MCF 10A (cell line): ENCODE measurements at regions not wholly inside any gene's neighbourhood (a gene's known extent, or its start where the extent isn't known, plus 50 kb on each side); places are given as distances from the start of the nearest gene placed in this dataset.
A peak's percentile ranks its signal among the peaks of the same experiment; 100 is the strongest.

ENCODE experiments used
- BruUV-seq: library from RNA; stranded (reverse); fragments of 400-500 nt; replicated peaks from 2 replicates; lab custom pipeline; 2021; lab: Mats Ljungman, UMichigan
- CTCF ChIA-PET: fragments of 300-600 bp; sonication (Branson Sonifier 250); formaldehyde crosslinking; extraction: SDS; loops from one replicate; lab custom pipeline; 2021; ENCODE audit warnings: antibody characterized with exemption, inconsistent platforms; lab: Yijun Ruan, JAX
- POLR2A ChIA-PET: fragments of 300-600, 350-650 bp; sonication (Branson Sonifier 250); formaldehyde crosslinking; extraction: SDS; loops from one replicate; lab custom pipeline; 2020; ENCODE audit warnings: antibody characterized with exemption, inconsistent platforms; lab: Yijun Ruan, JAX
- DNase-seq: peaks from one replicate; pipeline ENCODE4 v3.0.0-alpha.2; 2018; ENCODE audit not compliant: unreplicated experiment
- H3K27ac Mint-ChIP-seq: one replicate; pipeline ENCODE4 v1.8.0; 2022; ENCODE audit warnings: mild to moderate bottlenecking, low read depth, mixed read lengths; ENCODE audit not compliant: unreplicated experiment
- H3K27me3 Mint-ChIP-seq: one replicate; pipeline ENCODE4 v1.8.0; 2022; ENCODE audit warnings: mixed read lengths; ENCODE audit not compliant: insufficient read depth, unreplicated experiment
- H3K36me3 Mint-ChIP-seq: one replicate; pipeline ENCODE4 v1.8.0; 2022; ENCODE audit warnings: mild to moderate bottlenecking, moderate library complexity, mixed read lengths; ENCODE audit not compliant: insufficient read depth, unreplicated experiment
- H3K4me1 Mint-ChIP-seq: one replicate; pipeline ENCODE4 v1.8.0; 2022; ENCODE audit warnings: mixed read lengths; ENCODE audit not compliant: insufficient read depth, unreplicated experiment
- H3K4me3 Mint-ChIP-seq: one replicate; pipeline ENCODE4 v1.8.0; 2022; ENCODE audit warnings: mild to moderate bottlenecking, moderate library complexity, mixed read lengths; ENCODE audit not compliant: unreplicated experiment
- H3K9me3 Mint-ChIP-seq: one replicate; pipeline ENCODE4 v1.8.0; 2022; ENCODE audit warnings: mixed read lengths; ENCODE audit not compliant: unreplicated experiment
- intact Hi-C: fragments of 100-400 bp; cut with micrococcal nuclease; formaldehyde crosslinking; loops from 2 replicates; pipeline ENCODE4 v1.14.1; 2022
- TF ChIP-seq, protein P1 (sequence below): fragments of 200-600 bp; IDR thresholded peaks from one replicate; pipeline ENCODE4 v1.8.0; 2022; ENCODE audit warnings: antibody characterized with exemption, mild to moderate bottlenecking; ENCODE audit not compliant: unreplicated experiment

GRCh38 chr6:123127807-123128206 is 131.8 kb downstream of the CLVS2 start:
- BruUV-seq: no TSS peak
- Mint-ChIP-seq H3K4me3 (no peak overlapping the region), H3K9me3 (no peaks in the 10 kb centered on the region), H3K4me1 (no peaks in the 10 kb centered on the region), H3K27ac (no peak overlapping the region), H3K36me3 (no peaks in the 10 kb centered on the region), H3K27me3 (no peaks in the 10 kb centered on the region)
- intact Hi-C loops: no loop called here
- DNase-seq: peak; percentile 8
- ChIA-PET CTCF (interaction anchor here (0.6 kb wide), 1 partner anchor 271 kb away, joined by 4 read pairs; no protein-coding TSS in a partner anchor), POLR2A (no interaction called here)
- TF ChIP-seq, protein P1, sequence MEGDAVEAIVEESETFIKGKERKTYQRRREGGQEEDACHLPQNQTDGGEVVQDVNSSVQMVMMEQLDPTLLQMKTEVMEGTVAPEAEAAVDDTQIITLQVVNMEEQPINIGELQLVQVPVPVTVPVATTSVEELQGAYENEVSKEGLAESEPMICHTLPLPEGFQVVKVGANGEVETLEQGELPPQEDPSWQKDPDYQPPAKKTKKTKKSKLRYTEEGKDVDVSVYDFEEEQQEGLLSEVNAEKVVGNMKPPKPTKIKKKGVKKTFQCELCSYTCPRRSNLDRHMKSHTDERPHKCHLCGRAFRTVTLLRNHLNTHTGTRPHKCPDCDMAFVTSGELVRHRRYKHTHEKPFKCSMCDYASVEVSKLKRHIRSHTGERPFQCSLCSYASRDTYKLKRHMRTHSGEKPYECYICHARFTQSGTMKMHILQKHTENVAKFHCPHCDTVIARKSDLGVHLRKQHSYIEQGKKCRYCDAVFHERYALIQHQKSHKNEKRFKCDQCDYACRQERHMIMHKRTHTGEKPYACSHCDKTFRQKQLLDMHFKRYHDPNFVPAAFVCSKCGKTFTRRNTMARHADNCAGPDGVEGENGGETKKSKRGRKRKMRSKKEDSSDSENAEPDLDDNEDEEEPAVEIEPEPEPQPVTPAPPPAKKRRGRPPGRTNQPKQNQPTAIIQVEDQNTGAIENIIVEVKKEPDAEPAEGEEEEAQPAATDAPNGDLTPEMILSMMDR: no peak

DNA sequence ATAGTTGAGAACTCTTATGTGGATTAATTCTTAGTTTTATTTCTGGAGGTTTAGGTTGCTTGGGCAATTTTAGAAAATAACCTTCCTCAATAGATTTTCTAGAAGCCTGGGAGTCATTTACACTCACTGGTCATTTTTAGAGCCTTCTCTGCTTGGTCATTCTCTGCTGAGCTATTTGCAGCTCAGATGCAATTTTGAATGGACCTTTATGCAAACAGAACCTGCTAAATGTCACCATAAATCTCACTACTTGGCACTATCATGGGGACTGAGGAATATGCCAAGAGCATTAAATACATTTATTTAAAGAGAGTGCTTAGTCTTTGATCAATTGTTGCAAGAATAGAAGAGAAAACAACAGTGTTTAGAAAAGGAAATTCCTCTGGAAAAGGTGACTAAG is 154.0 kb downstream of the CLVS2 start:
- intact Hi-C loops: no loop called here
- POLR2A ChIA-PET: no interaction called here
- no peak overlapping the region for H3K27ac Mint-ChIP-seq
- no peak overlapping the region for H3K4me3 Mint-ChIP-seq
- H3K9me3 Mint-ChIP-seq: no peaks in the 10 kb centered on the region
- DNase-seq: no peak
- TF ChIP-seq, protein P1: no peak
- H3K4me1 Mint-ChIP-seq: no peaks in the 10 kb centered on the region
- H3K36me3 Mint-ChIP-seq: no peaks in the 10 kb centered on the region
- H3K27me3 Mint-ChIP-seq: no peaks in the 10 kb centered on the region
- CTCF ChIA-PET: no interaction called here
- no TSS peak for BruUV-seq

DNA sequence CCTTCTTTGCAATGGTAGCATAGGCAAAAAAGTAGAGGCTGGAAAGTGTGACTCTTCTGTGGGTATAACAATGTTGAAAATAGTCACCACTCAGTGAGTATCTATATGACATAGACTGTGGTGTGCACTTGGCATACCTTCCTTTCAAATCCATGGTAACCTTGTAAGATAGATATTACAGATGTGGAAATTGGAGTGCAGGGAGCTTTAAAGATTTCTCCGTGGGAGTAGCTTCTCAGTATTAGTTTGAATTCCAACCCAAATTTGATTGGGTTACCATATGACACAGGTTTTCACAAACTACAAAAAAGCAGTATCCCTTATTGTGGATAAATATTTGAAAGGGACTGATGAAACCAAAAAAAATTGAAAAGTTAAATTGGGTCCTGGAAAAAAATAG is 163.8 kb downstream of the CLVS2 start:
- H3K27ac Mint-ChIP-seq: no peak overlapping the region
- CTCF ChIA-PET: interaction anchor here (0.9 kb wide), 1 partner anchor 23 kb away, joined by 3 read pairs; no protein-coding TSS in a partner anchor
- TF ChIP-seq, protein P1: no peak

More for the DNA sequence above, 163.8 kb downstream of the CLVS2 start:
- Mint-ChIP-seq H3K4me3 (no peak overlapping the region), H3K4me1 (no peaks in the 10 kb centered on the region), H3K27me3 (no peaks in the 10 kb centered on the region), H3K9me3 (peaks cover 10% of the 10 kb centered on the region), H3K36me3 (no peaks in the 10 kb centered on the region)
- BruUV-seq: no TSS peak
- no peak for DNase-seq
- POLR2A ChIA-PET: no interaction called here
- intact Hi-C loops: no loop called here
